Astrocyte of the cerebellum (primary cell): ENCODE measurements at regions not wholly inside any gene's neighbourhood (a gene's known extent, or its start where the extent isn't known, plus 50 kb on each side); places are given as distances from the start of the nearest gene placed in this dataset.

ENCODE experiments used
- DNase-seq: peaks from one replicate; pipeline ENCODE4 v3.0.0-alpha.2; 2011; ENCODE audit warnings: low read depth
- H3K4me3 ChIP-seq: 2 replicates; pipeline ENCODE4 v1.5.1; 2011; ENCODE audit warnings: mild to moderate bottlenecking, low read depth, low read length, moderate library complexity
- in situ Hi-C: cut with HindIII; loops from 2 replicates; pipeline ENCODE4 v1.10.0; 2017; ENCODE audit warnings: low sequenced_read_pairs
- TF ChIP-seq, protein P1 (sequence below): IDR thresholded peaks from 2 replicates; pipeline ENCODE4 v1.5.1; 2012; ENCODE audit warnings: low read length, low read depth, moderate library complexity, mild to moderate bottlenecking; ENCODE audit errors: missing control alignments

DNA sequence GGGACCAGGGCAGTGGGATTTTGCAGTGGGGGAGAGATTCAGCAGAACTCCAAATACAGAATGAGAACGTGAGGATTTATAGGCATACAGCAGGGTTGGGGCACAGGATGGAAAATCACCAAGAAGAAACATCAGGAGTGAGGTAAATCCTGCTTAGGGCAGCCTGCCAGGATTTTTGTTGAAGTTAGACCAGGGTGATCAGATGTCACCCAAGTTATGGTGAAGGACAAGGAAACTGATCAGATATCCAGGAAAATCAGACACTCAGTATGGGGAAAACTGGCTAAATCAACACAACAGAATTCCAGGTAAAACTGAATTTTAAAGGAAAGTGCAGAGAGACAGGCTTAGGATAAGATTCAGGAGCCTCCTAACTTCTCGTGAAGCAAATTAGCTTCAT lies 682.4 kb downstream of the TMEM121 start:
- no peak overlapping the region for H3K4me3 ChIP-seq
- in situ Hi-C loops = no loop called here
- DNase-seq = no peak
- TF ChIP-seq, protein P1, sequence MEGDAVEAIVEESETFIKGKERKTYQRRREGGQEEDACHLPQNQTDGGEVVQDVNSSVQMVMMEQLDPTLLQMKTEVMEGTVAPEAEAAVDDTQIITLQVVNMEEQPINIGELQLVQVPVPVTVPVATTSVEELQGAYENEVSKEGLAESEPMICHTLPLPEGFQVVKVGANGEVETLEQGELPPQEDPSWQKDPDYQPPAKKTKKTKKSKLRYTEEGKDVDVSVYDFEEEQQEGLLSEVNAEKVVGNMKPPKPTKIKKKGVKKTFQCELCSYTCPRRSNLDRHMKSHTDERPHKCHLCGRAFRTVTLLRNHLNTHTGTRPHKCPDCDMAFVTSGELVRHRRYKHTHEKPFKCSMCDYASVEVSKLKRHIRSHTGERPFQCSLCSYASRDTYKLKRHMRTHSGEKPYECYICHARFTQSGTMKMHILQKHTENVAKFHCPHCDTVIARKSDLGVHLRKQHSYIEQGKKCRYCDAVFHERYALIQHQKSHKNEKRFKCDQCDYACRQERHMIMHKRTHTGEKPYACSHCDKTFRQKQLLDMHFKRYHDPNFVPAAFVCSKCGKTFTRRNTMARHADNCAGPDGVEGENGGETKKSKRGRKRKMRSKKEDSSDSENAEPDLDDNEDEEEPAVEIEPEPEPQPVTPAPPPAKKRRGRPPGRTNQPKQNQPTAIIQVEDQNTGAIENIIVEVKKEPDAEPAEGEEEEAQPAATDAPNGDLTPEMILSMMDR = no peak

DNA sequence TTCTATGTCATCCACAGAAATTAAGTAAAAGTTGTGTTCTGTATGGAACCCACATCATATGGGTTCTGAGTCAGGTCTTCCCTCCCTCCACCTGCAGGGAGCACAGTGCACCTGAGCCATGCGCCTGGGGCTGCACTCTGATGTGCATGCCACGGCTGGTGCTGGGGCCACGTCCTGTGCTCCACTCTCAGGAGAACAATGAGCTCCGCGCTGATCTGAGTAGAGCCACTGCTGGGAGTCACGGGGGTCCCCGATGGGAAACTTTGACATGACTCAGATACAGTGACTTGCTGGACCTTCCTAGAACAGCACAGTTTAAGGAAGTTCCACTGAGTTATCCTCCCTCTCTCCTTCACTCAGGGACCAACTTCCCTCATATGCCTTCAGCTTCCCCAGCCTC lies 683.4 kb downstream of the TMEM121 start:
- no peak for DNase-seq
- in situ Hi-C loops = no loop called here
- H3K4me3 ChIP-seq = no peak overlapping the region
- TF ChIP-seq, protein P1 = no peak

DNA sequence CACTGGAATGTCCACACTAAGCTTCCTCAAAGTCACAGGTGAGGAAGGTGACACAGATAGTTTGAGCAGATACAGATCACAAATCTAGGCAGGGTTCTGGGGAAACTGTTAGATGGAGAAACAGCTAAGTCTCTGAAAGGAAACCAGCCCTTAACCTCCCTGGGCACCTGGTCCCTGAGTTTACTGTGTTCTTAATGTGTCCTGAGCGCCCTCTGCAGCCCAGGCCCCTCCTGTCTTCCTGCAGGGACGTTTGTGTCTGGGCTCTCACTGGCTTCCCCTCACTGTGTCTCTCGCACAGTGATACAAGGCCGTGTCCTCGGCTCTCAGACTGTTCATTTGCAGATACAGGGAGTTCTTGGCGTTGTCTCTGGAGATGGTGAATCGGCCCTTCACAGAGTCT lies 684.3 kb downstream of the TMEM121 start:
- TF ChIP-seq, protein P1 = no peak
- H3K4me3 ChIP-seq = no peak overlapping the region
- in situ Hi-C loops = no loop called here
- no peak for DNase-seq

DNA sequence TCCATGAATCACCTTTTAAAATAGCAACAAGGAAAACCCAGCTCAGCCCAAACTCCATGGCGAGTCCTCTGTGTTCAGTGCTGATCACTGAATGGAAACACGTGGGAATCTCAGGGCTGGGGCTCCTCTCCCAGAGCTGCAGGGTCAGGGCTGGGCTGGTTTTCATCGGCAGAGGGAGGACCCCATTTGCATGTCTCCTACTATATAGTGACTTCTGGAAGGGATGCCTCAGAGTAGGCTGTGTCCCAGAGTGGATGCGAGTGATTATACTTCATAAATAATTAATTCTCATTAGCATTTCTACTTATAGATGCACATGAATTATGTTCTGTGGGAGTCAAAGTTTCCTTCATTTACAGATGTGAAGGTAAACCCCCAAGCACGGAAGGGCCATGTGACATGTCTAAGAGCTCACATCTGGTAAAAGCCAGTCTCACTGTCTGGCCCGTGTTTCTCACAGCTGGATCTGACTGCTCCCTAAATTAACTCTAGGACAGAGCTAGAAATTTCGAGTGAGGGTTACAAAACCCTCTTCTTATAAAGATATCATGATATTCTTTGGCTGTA lies 685.0 kb downstream of the TMEM121 start:
- TF ChIP-seq, protein P1 = no peak
- in situ Hi-C loops = no loop called here
- no peak overlapping the region for H3K4me3 ChIP-seq
- no peak for DNase-seq

DNA sequence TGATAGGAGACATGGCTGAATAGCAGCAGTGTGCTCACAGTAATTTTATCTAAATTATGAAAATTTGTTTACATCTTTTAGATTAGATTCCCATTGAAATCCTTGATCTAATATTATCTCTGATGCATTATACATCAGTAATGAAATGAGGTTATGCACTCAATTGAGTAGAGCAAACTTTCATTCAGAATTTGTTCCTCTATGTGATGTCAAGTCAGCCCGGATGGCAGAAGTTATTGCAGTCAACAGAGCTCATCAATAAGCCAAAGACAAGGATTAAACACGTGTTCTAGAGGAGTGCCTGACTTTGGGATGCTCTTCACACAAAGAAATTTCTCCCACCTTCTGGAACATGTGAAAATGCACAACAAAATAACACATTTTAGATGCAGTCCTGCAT lies 688.8 kb downstream of the TMEM121 start:
- DNase-seq = no peak
- in situ Hi-C loops = no loop called here
- H3K4me3 ChIP-seq = no peak overlapping the region
- TF ChIP-seq, protein P1 = no peak

DNA sequence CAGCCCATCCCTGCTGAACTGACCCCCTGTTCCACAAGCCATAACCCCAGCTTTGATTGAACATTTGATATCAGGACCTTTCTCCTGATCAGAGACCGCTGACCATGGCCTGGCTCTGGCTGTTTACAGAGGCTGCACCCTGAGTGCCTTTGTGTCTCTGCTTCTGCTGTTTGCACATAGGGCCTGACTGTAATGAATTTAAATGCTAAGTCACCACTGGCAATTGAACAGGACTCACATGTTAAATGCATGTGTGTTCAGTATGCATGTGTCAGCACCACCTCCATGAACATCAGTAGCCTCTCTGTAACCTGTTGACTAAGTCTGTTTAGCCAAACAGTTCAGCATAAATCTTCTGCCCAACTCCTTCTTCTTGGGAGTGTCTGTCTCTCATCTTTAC lies 690.3 kb downstream of the TMEM121 start:
- in situ Hi-C loops = no loop called here
- H3K4me3 ChIP-seq = no peak overlapping the region
- TF ChIP-seq, protein P1 = no peak
- DNase-seq = no peak

DNA sequence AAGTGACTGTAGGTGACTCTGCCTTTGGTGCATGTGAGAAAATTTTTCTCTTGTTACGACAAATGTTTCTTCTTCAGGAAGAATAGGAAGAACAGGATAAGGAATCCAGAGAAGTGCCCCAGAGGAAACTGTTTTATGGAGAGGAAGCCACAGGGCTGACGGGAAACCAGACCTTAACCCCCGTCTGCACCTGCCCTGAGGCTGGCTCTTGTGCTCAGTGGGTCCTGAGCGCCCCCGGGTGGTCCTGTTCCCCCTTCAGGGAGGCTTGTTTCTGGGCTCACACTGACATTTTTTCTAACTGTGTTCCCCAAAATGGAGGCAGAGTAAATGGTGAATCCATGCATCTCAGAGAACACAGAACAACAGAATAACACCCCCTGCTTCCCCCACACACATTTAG lies 691.8 kb downstream of the TMEM121 start:
- H3K4me3 ChIP-seq = no peak overlapping the region
- TF ChIP-seq, protein P1 = no peak
- in situ Hi-C loops = no loop called here
- DNase-seq = no peak
